H9 (cell line): ENCODE measurements at regions not wholly inside any gene's neighbourhood (a gene's known extent, or its start where the extent isn't known, plus 50 kb on each side); places are given as distances from the start of the nearest gene placed in this dataset.

Experiments
- DNase-seq: peaks from one replicate; pipeline ENCODE4 v3.0.0-alpha.2; 2017
- H2AFZ ChIP-seq: one replicate; pipeline ENCODE4 v1.6.1; 2013; ENCODE audit warnings: mild to moderate bottlenecking, low read length, control low read depth, moderate library complexity
- H2AK5ac ChIP-seq: 2 replicates; pipeline ENCODE4 v1.6.1; 2013; ENCODE audit warnings: low read length, control low read depth, mixed read lengths; ENCODE audit not compliant: insufficient read length
- H2BK120ac ChIP-seq: one replicate; pipeline ENCODE4 v1.6.1; 2013; ENCODE audit warnings: low read depth, mild to moderate bottlenecking, low read length, control low read depth, inconsistent platforms; ENCODE audit not compliant: poor library complexity, severe bottlenecking
- H2BK12ac ChIP-seq: 2 replicates; pipeline ENCODE4 v1.6.1; 2013; ENCODE audit warnings: low read length, control low read depth, mixed read lengths, low read depth; ENCODE audit not compliant: insufficient read length
- H2BK15ac ChIP-seq: 2 replicates; pipeline ENCODE4 v1.6.1; 2013; ENCODE audit warnings: low read depth, low read length, control low read depth
- H2BK20ac ChIP-seq: one replicate; pipeline ENCODE4 v1.6.1; 2013; ENCODE audit warnings: low read depth, mild to moderate bottlenecking, low read length, control low read depth, inconsistent platforms; ENCODE audit not compliant: poor library complexity, severe bottlenecking
- H2BK5ac ChIP-seq: 2 replicates; pipeline ENCODE4 v1.6.1; 2013; ENCODE audit warnings: low read length, control low read depth, mixed read lengths; ENCODE audit not compliant: insufficient read length
- H3K14ac ChIP-seq: 2 replicates; pipeline ENCODE4 v1.6.1; 2013; ENCODE audit warnings: low read length, control low read depth; ENCODE audit not compliant: insufficient read depth
- H3K18ac ChIP-seq: 2 replicates; pipeline ENCODE4 v1.6.1; 2013; ENCODE audit warnings: low read depth, mild to moderate bottlenecking, mixed read lengths, low read length, control low read depth; ENCODE audit not compliant: insufficient read length
- H3K23ac ChIP-seq: 2 replicates; pipeline ENCODE4 v1.6.1; 2013; ENCODE audit warnings: low read length, control low read depth, mixed read lengths, low read depth; ENCODE audit not compliant: insufficient read length
- H3K23me2 ChIP-seq: 2 replicates; pipeline ENCODE4 v1.6.1; 2013; ENCODE audit warnings: low read depth, mild to moderate bottlenecking, mixed read lengths, low read length, control low read depth; ENCODE audit not compliant: insufficient read length, poor library complexity, severe bottlenecking
- H3K27ac ChIP-seq: 2 replicates; pipeline ENCODE4 v1.5.1; 2013; ENCODE audit warnings: low read length, control low read depth, mixed read lengths, low read depth; ENCODE audit not compliant: insufficient read length
- H3K27me3 ChIP-seq: 2 replicates; pipeline ENCODE4 v1.6.1; 2013; ENCODE audit warnings: low read length, control low read depth, inconsistent platforms; ENCODE audit not compliant: insufficient read depth
- H3K4ac ChIP-seq: 2 replicates; pipeline ENCODE4 v1.6.1; 2013; ENCODE audit warnings: low read depth, mild to moderate bottlenecking, control low read depth, inconsistent platforms, low read length, moderate library complexity
- H3K4me1 ChIP-seq: 2 replicates; pipeline ENCODE4 v1.6.1; 2013; ENCODE audit warnings: low read length, control low read depth, inconsistent platforms; ENCODE audit not compliant: insufficient read depth
- H3K4me2 ChIP-seq: 2 replicates; pipeline ENCODE4 v1.6.1; 2013; ENCODE audit warnings: low read length, control low read depth, mixed read lengths; ENCODE audit not compliant: insufficient read length, insufficient read depth
- H3K56ac ChIP-seq: 2 replicates; pipeline ENCODE4 v1.6.1; 2013; ENCODE audit warnings: low read depth, mild to moderate bottlenecking, mixed read lengths, low read length, control low read depth; ENCODE audit not compliant: insufficient read length
- H3K79me1 ChIP-seq: 2 replicates; pipeline ENCODE4 v1.6.1; 2013; ENCODE audit warnings: low read depth, mild to moderate bottlenecking, moderate library complexity, low read length, control low read depth, inconsistent platforms; ENCODE audit not compliant: insufficient read depth, poor library complexity, severe bottlenecking
- H3K79me2 ChIP-seq: 2 replicates; pipeline ENCODE4 v1.6.1; 2013; ENCODE audit warnings: low read length, control low read depth, inconsistent platforms; ENCODE audit not compliant: insufficient read depth
- H3K9ac ChIP-seq: 2 replicates; pipeline ENCODE4 v1.6.1; 2013; ENCODE audit warnings: low read length, control low read depth, mixed read lengths; ENCODE audit not compliant: insufficient read length; ENCODE audit errors: extremely low read depth
- H3K9me3 ChIP-seq: one replicate; pipeline ENCODE4 v1.6.1; 2013; ENCODE audit warnings: low read depth, low read length, inconsistent platforms; ENCODE audit not compliant: control insufficient read depth
- H3T11ph ChIP-seq: one replicate; pipeline ENCODE4 v1.6.1; 2013; ENCODE audit warnings: mild to moderate bottlenecking, low read length, control low read depth, inconsistent platforms
- H4K20me1 ChIP-seq: one replicate; pipeline ENCODE4 v1.6.1; 2013; ENCODE audit not compliant: control insufficient read depth, insufficient read length, insufficient read depth
- H4K5ac ChIP-seq: 2 replicates; pipeline ENCODE4 v1.6.1; 2013; ENCODE audit warnings: low read depth, mild to moderate bottlenecking, mixed read lengths, low read length, control low read depth; ENCODE audit not compliant: insufficient read length
- H4K8ac ChIP-seq: replicated peaks from 2 replicates; pipeline ENCODE4 v1.6.1; 2013; ENCODE audit warnings: low read length, control low read depth, mixed read lengths, low read depth; ENCODE audit not compliant: insufficient read length
- H4K91ac ChIP-seq: 2 replicates; pipeline ENCODE4 v1.6.1; 2013; ENCODE audit warnings: low read depth, mild to moderate bottlenecking, moderate library complexity, mixed read lengths, low read length, control low read depth; ENCODE audit not compliant: insufficient read length
- H3K27ac Mint-ChIP-seq, 3 experiments: 2 replicates in 2 of 3; 3 replicates in 1 of 3; pipeline ENCODE4 v1.8.0; 2020 to 2021; ENCODE audit warnings: mixed read lengths in 3 of 3, mild to moderate bottlenecking in 1 of 3, moderate library complexity in 1 of 3
- H3K27me3 Mint-ChIP-seq: 2 replicates; pipeline ENCODE4 v1.8.0; 2021; ENCODE audit warnings: low read depth, mild to moderate bottlenecking, moderate library complexity, mixed read lengths
- H3K36me3 Mint-ChIP-seq, 3 experiments: 2 replicates in 2 of 3; 3 replicates in 1 of 3; pipeline ENCODE4 v1.8.0; 2020 to 2021; ENCODE audit warnings: low read depth in 3 of 3, mixed read lengths in 3 of 3; ENCODE audit not compliant: insufficient read depth in 1 of 3
- H3K4me1 Mint-ChIP-seq, 2 experiments: 2 replicates each; pipeline ENCODE4 v1.8.0; 2020; ENCODE audit warnings: mixed read lengths in 2 of 2
- H3K4me3 Mint-ChIP-seq, 2 experiments: 2 replicates in 1 of 2; 3 replicates in 1 of 2; pipeline ENCODE4 v1.8.0; 2020 to 2021; ENCODE audit warnings: mild to moderate bottlenecking in 2 of 2, mixed read lengths in 2 of 2, moderate library complexity in 1 of 2
- H3K9me3 Mint-ChIP-seq, 2 experiments: 2 replicates in 1 of 2; 3 replicates in 1 of 2; pipeline ENCODE4 v1.8.0; 2020; ENCODE audit warnings: mild to moderate bottlenecking in 2 of 2, mixed read lengths in 2 of 2, moderate library complexity in 1 of 2
- CTCF ChIP-seq: fragments of 200-600 bp; sonication (generic); conservative IDR thresholded peaks from 3 replicates; pipeline ENCODE4 v1.8.0; 2021; ENCODE audit warnings: antibody characterized with exemption, mild to moderate bottlenecking
- WGBS: extraction: QIAGEN DNeasy Blood & Tissue Kit; methylation state at CpG from one replicate; pipeline ENCODE4 v1.1.7; 2013; ENCODE audit warnings: missing lambda C conversion rate, low lambda C conversion rate, mixed read lengths; ENCODE audit not compliant: insufficient read length; ENCODE audit errors: extremely low coverage; 5-methylcytosine and 5-hydroxymethylcytosine counted together

DNA sequence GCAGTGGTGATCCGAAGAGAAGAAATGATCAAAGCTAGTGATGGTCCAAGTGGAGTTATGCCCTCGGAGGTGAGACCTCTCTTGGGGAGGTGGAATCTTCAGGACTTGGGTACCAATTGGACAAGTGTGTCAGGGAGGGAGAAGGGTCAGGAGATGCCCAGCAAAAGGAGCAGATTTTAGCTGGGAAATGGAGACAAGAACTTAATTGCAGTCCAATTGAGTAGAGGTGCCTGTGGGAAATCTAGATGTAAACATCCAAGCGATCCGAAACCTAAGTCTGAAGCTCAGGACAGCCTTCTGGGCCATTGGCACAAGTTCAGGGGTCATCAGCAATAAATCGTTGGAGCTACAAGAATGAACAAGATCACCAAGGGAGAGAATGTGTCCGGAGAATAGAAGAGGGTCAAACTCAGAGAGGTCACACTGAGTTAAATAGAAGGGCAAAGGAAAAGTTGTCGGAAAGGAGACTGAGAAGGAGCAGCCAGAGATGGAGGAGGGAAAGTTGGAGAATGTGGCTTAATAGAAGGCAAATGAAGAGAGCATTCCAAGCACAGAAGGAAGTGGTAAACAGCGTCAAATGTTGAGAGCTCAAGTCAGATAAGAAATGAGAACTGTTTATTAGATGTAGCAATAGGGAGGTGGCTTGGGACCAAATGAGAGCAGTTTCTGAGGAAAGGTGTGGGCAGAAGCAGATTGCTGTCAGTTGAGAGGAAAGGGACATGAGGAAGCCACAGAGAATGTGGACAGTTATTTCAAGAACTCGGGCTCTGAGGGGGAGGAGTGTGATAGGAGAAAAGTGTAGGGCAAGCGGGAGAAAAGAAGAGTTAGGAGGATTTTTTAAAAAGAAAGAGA lies 64.2 kb upstream of the FNDC3B start:
- Mint-ChIP-seq H3K36me3 (no peaks in the 10 kb centered on the region), H3K9me3 (no peaks in the 10 kb centered on the region), H3K4me3 (no peak overlapping the region), H3K4me1 (no peaks in the 10 kb centered on the region), H3K27ac (no peak overlapping the region), H3K27me3 (no peaks in the 10 kb centered on the region)
- no peak overlapping the region for H2BK20ac ChIP-seq
- H2BK12ac ChIP-seq = no peak overlapping the region
- WGBS = 100% methylated on average over 1 of the region's 10 CpGs
- no peak overlapping the region for H3K18ac ChIP-seq
- H2AFZ ChIP-seq = no peak overlapping the region
- no peak for TF ChIP-seq CTCF
- H3K79me2 ChIP-seq = no peaks in the 10 kb centered on the region
- no peaks in the 10 kb centered on the region for H3K27me3 ChIP-seq
- no peak overlapping the region for H3K4ac ChIP-seq
- no peak overlapping the region for H2BK120ac ChIP-seq
- H4K91ac ChIP-seq = no peak overlapping the region
- H4K8ac ChIP-seq = no peak overlapping the region
- H3K9me3 ChIP-seq = no peaks in the 10 kb centered on the region
- no peak overlapping the region for H3K9ac ChIP-seq
- H2BK15ac ChIP-seq = no peak overlapping the region
- DNase-seq = no peak
- no peak overlapping the region for H3T11ph ChIP-seq
- H3K79me1 ChIP-seq = no peaks in the 10 kb centered on the region
- H3K4me2 ChIP-seq = no peak overlapping the region
- H2BK5ac ChIP-seq = no peak overlapping the region
- H3K56ac ChIP-seq = no peak overlapping the region
- no peak overlapping the region for H4K5ac ChIP-seq
- H4K20me1 ChIP-seq = no peaks in the 10 kb centered on the region
- peaks cover 3% of the 10 kb centered on the region; the same call in 1 of the 2 replicates for H3K4me1 ChIP-seq
- H3K14ac ChIP-seq = no peak overlapping the region
- no peak overlapping the region for H2AK5ac ChIP-seq
- no peaks in the 10 kb centered on the region for H3K23me2 ChIP-seq
- no peak overlapping the region for H3K27ac ChIP-seq
- no peak overlapping the region for H3K23ac ChIP-seq
